ENCODE measurements at regions not wholly inside any gene's neighbourhood (a gene's known extent, or its start where the extent isn't known, plus 50 kb on each side); places are given as distances from the start of the nearest gene placed in this dataset.

- TF ChIP-seq ZNF275 (CRISPR knock-in tag; IDR thresholded peaks at IDR 0.05; ENCODE audit: borderline replicate concordance) (no peak), RBM22 (optimal IDR thresholded peaks at IDR 0.05; ENCODE audit: low read length) (no peak), ZNF772 (CRISPR knock-in tag; IDR thresholded peaks at IDR 0.05) (no peak)
Observed at GRCh38 chr17:53640808-53641207, 181.9 kb upstream of the KIF2B start (continued).

GRCh38 chr17:53635444-53635843 lies 187.3 kb upstream of the KIF2B start:
- POLR2A ChIA-PET: no interaction called here
- Histone ChIP-seq H3K4me3 (replicated peaks in 1 of 3; ENCODE audit: insufficient read depth in 1 of 3, low read depth in 2 of 3, low read length in 3 of 3) (no peak overlapping the region), H3K9me3 (ENCODE audit: low read length) (peaks cover 76% of the 10 kb centered on the region), H3K36me3 (replicated peaks in 1 of 2; ENCODE audit: control insufficient read depth in 1 of 2, insufficient read depth in 2 of 2, low read length in 2 of 2) (no peaks in the 10 kb centered on the region), H2AFZ (ENCODE audit: low read length) (no peak overlapping the region), H3K9ac (ENCODE audit: insufficient read depth, low read depth, low read length) (no peak overlapping the region), H3K79me2 (ENCODE audit: insufficient read depth, low read length) (no peaks in the 10 kb centered on the region), H3K4me1 (ENCODE audit: insufficient read depth, low read length) (no peaks in the 10 kb centered on the region), H3K27me3 (ENCODE audit: control insufficient read depth in 1 of 2, insufficient read depth in 2 of 2, low read length in 2 of 2) (no peaks in the 10 kb centered on the region), H3K27ac (ENCODE audit: extremely low read length, insufficient read depth, low read length) (no peak overlapping the region), H4K20me1 (ENCODE audit: insufficient read depth, low read length) (no peaks in the 10 kb centered on the region), H3K4me2 (ENCODE audit: low read depth, low read length) (no peak overlapping the region)
- BruUV-seq (replicated peaks): no TSS peak
- no peak for ATAC-seq
- in situ Hi-C loops (cut with HindIII; ENCODE audit: extremely low pct_ligation_motif_present, low pct_unique_long_range_greater_than_20kb) (no loop called here), intact Hi-C loops (cut with micrococcal nuclease; ENCODE audit: unreplicated experiment) (no loop called here)
- WGBS (ENCODE audit: low lambda C conversion rate): 0% methylated on average over 1 of the region's 1 CpG
- DNase-seq (ENCODE audit: low spot score): no peak
- FAIRE-seq: no peak
- CTCF ChIA-PET (ENCODE audit: low intra/inter-chr PET ratio, low total read pairs): no interaction called here
- no peak for TF ChIP-seq PRDM10 (CRISPR knock-in tag; IDR thresholded peaks at IDR 0.05; ENCODE audit: low read depth)
- TF ChIP-seq SMARCC2 (IDR thresholded peaks at IDR 0.05): no peak
- no peak for TF ChIP-seq ZNF512B (CRISPR knock-in tag; IDR thresholded peaks at IDR 0.05; ENCODE audit: borderline replicate concordance)
- TF ChIP-seq AHDC1 (CRISPR knock-in tag; IDR thresholded peaks at IDR 0.05; ENCODE audit: borderline replicate concordance): no peak
- no peak for TF ChIP-seq TERF1 (CRISPR knock-in tag; IDR thresholded peaks at IDR 0.05)

Data from HepG2 (cell line).